HEK293 (cell line): ENCODE measurements at regions not wholly inside any gene's neighbourhood (a gene's known extent, or its start where the extent isn't known, plus 50 kb on each side); places are given as distances from the start of the nearest gene placed in this dataset.

Experiments used
- CTCF ChIA-PET: fragments of 350-600 bp; formaldehyde crosslinking; extraction: SDS; loops from one replicate; lab custom pipeline; 2021; ENCODE audit warnings: antibody characterized with exemption; lab: Yijun Ruan, JAX
- POLR2A ChIA-PET: fragments of 300-600 bp; formaldehyde crosslinking; extraction: SDS; loops from one replicate; lab custom pipeline; 2020; ENCODE audit warnings: antibody characterized with exemption, inconsistent platforms; lab: Yijun Ruan, JAX
- H3K27ac ChIP-seq: fragments of 200-500 bp; sonication (Bioruptor generic); 2 replicates; pipeline ENCODE4 v1.5.1; 2014; ENCODE audit warnings: low read depth, low read length, control low read depth, inconsistent platforms; ENCODE audit errors: extremely low read depth
- H3K36me3 ChIP-seq, 2 experiments: fragments of 200-500 bp in 1 of 2; sonication (Bioruptor generic) in 1 of 2; 1 replicate in 1 of 2; 2 replicates in 1 of 2; pipeline ENCODE4 v1.5.1; 2014 to 2017; ENCODE audit warnings: inconsistent platforms in 2 of 2, low read length in 2 of 2; ENCODE audit not compliant: control insufficient read depth in 2 of 2, insufficient read depth in 1 of 2
- H3K4me1 ChIP-seq: fragments of 200-500 bp; sonication (Bioruptor generic); 2 replicates; pipeline ENCODE4 v1.5.1; 2014; ENCODE audit warnings: mild to moderate bottlenecking, low read length, inconsistent platforms; ENCODE audit not compliant: control insufficient read depth, insufficient read depth
- H3K4me3 ChIP-seq: 2 replicates; pipeline ENCODE4 v1.5.1; 2011; ENCODE audit warnings: low read depth, mild to moderate bottlenecking, control low read depth, low read length, moderate library complexity
- H3K9me3 ChIP-seq: fragments of 200-500 bp; sonication (Bioruptor generic); 2 replicates; pipeline ENCODE4 v1.5.1; 2014; ENCODE audit warnings: low read depth, low read length, inconsistent platforms; ENCODE audit not compliant: control insufficient read depth, insufficient read depth
- ELK4 ChIP-seq: IDR thresholded peaks from 2 replicates; pipeline ENCODE4 v1.6.1; 2011; ENCODE audit warnings: mild to moderate bottlenecking, low read depth, low read length, borderline replicate concordance
- HIC1 ChIP-seq: fragments of 450-650 bp; formaldehyde crosslinking; IDR thresholded peaks from 2 replicates; pipeline ENCODE4 v1.5.1; 2016; ENCODE audit warnings: missing biosample characterization, missing genetic modification characterization
- IKZF3 ChIP-seq: fragments of 450-650 bp; IDR thresholded peaks from 2 replicates; pipeline ENCODE4 v1.5.0; 2018; ENCODE audit warnings: missing biosample characterization, mild to moderate bottlenecking, missing genetic modification characterization, moderate library complexity
- OVOL3 ChIP-seq: fragments of 450-650 bp; formaldehyde crosslinking; IDR thresholded peaks from 2 replicates; pipeline ENCODE4 v1.5.1; 2016; ENCODE audit warnings: missing biosample characterization, missing genetic modification characterization
- PBX3 ChIP-seq: sonication (generic); formaldehyde crosslinking; IDR thresholded peaks from 2 replicates; pipeline ENCODE4 v1.8.1; 2022; ENCODE audit warnings: mild to moderate bottlenecking, moderate library complexity, missing genetic modification reagents
- SP3 ChIP-seq: fragments of 450-650 bp; formaldehyde crosslinking; IDR thresholded peaks from 2 replicates; pipeline ENCODE4 v1.5.1; 2016; ENCODE audit warnings: missing biosample characterization, missing genetic modification characterization
- SP7 ChIP-seq: fragments of 450-650 bp; formaldehyde crosslinking; IDR thresholded peaks from 2 replicates; pipeline ENCODE4 v1.5.1; 2016; ENCODE audit warnings: missing biosample characterization, missing genetic modification characterization
- YY1 ChIP-seq: fragments of 450-650 bp; formaldehyde crosslinking; IDR thresholded peaks from 2 replicates; pipeline ENCODE4 v1.5.1; 2018; ENCODE audit warnings: missing biosample characterization, missing genetic modification characterization
- ZBTB11 ChIP-seq: fragments of 450-650 bp; formaldehyde crosslinking; conservative IDR thresholded peaks from 2 replicates; pipeline ENCODE4 v1.5.1; 2016; ENCODE audit warnings: low read depth, missing biosample characterization, missing genetic modification characterization
- ZNF114 ChIP-seq: fragments of 450-650 bp; formaldehyde crosslinking; IDR thresholded peaks from 2 replicates; pipeline ENCODE4 v1.5.0; 2017; ENCODE audit warnings: missing biosample characterization, missing genetic modification characterization
- ZNF155 ChIP-seq: fragments of 450-650 bp; formaldehyde crosslinking; IDR thresholded peaks from 2 replicates; pipeline ENCODE4 v1.5.1; 2016; ENCODE audit warnings: missing biosample characterization, missing genetic modification characterization
- ZNF211 ChIP-seq: fragments of 450-650 bp; formaldehyde crosslinking; IDR thresholded peaks from 2 replicates; pipeline ENCODE4 v1.5.1; 2016; ENCODE audit warnings: low read depth, missing biosample characterization, missing genetic modification characterization
- ZNF324 ChIP-seq: fragments of 450-650 bp; formaldehyde crosslinking; IDR thresholded peaks from 2 replicates; pipeline ENCODE4 v1.5.1; 2016; ENCODE audit warnings: missing biosample characterization, missing genetic modification characterization
- ZNF362 ChIP-seq: fragments of 450-650 bp; formaldehyde crosslinking; IDR thresholded peaks from 2 replicates; pipeline ENCODE4 v1.5.1; 2016; ENCODE audit warnings: missing biosample characterization, missing genetic modification characterization
- ZNF555 ChIP-seq: fragments of 450-650 bp; formaldehyde crosslinking; conservative IDR thresholded peaks from 2 replicates; pipeline ENCODE4 v1.5.1; 2017; ENCODE audit warnings: missing biosample characterization, mild to moderate bottlenecking, missing genetic modification characterization, inconsistent platforms
- ZNF623 ChIP-seq: fragments of 450-650 bp; formaldehyde crosslinking; IDR thresholded peaks from 2 replicates; pipeline ENCODE4 v1.5.1; 2016; ENCODE audit warnings: missing biosample characterization, missing genetic modification characterization
- ZNF704 ChIP-seq: fragments of 450-650 bp; formaldehyde crosslinking; IDR thresholded peaks from 2 replicates; pipeline ENCODE4 v1.5.1; 2016; ENCODE audit warnings: missing biosample characterization, missing genetic modification characterization
- ZSCAN23 ChIP-seq: fragments of 450-650 bp; formaldehyde crosslinking; IDR thresholded peaks from 2 replicates; pipeline ENCODE4 v1.5.1; 2016; ENCODE audit warnings: missing biosample characterization, missing genetic modification characterization
- ZSCAN4 ChIP-seq: fragments of 450-650 bp; formaldehyde crosslinking; IDR thresholded peaks from 2 replicates; pipeline ENCODE4 v1.5.1; 2017; ENCODE audit warnings: missing biosample characterization, missing genetic modification characterization

GRCh38 chr16:73191660-73192046, 143.7 kb upstream of the ZFHX3 start:
- CTCF ChIA-PET: interaction anchor here (1.1 to 1.3 kb wide), 2 partner anchors 19 to 136 kb away, joined by 3 read pairs; no protein-coding TSS in a partner anchor
- Histone ChIP-seq H3K36me3 (no peaks in the 10 kb centered on the region), H3K4me1 (peaks cover 7% of the 10 kb centered on the region; the same call in 1 of the 2 replicates), H3K27ac (no peak overlapping the region; the same call in 1 of the 2 replicates), H3K9me3 (no peaks in the 10 kb centered on the region), H3K4me3 (no peak overlapping the region)
- POLR2A ChIA-PET: no interaction called here
- TF ChIP-seq SP3 (tag by site-specific recombination) (no peak), OVOL3 (no peak), ZNF114 (tag by site-specific recombination) (no peak), ZNF623 (no peak), PBX3 (CRISPR knock-in tag) (no peak), ZNF324 (no peak), ZNF155 (tag by site-specific recombination) (no peak), ZBTB11 (no peak), ZNF362 (tag by site-specific recombination) (no peak), ZNF211 (tag by site-specific recombination) (no peak), SP7 (no peak), ZNF704 (tag by site-specific recombination) (no peak), HIC1 (tag by site-specific recombination) (no peak), ZSCAN4 (tag by site-specific recombination) (no peak), ELK4 (no peak), ZSCAN23 (tag by site-specific recombination) (no peak), IKZF3 (tag by site-specific recombination) (no peak), YY1 (tag by site-specific recombination) (no peak), ZNF555 (tag by site-specific recombination) (no peak)
- TF ChIP-seq, all 188 proteins: peak for 0
